ENCODE measurements at regions not wholly inside any gene's neighbourhood (a gene's known extent, or its start where the extent isn't known, plus 50 kb on each side); places are given as distances from the start of the nearest gene placed in this dataset.

- TF ChIP-seq, protein P1, sequence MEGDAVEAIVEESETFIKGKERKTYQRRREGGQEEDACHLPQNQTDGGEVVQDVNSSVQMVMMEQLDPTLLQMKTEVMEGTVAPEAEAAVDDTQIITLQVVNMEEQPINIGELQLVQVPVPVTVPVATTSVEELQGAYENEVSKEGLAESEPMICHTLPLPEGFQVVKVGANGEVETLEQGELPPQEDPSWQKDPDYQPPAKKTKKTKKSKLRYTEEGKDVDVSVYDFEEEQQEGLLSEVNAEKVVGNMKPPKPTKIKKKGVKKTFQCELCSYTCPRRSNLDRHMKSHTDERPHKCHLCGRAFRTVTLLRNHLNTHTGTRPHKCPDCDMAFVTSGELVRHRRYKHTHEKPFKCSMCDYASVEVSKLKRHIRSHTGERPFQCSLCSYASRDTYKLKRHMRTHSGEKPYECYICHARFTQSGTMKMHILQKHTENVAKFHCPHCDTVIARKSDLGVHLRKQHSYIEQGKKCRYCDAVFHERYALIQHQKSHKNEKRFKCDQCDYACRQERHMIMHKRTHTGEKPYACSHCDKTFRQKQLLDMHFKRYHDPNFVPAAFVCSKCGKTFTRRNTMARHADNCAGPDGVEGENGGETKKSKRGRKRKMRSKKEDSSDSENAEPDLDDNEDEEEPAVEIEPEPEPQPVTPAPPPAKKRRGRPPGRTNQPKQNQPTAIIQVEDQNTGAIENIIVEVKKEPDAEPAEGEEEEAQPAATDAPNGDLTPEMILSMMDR (IDR thresholded peaks at IDR 0.05; ENCODE audit: unreplicated experiment in 3 of 3), result no peak
- no peaks in the 10 kb centered on the region for H3K4me1 Mint-ChIP-seq
- H3K27me3 Mint-ChIP-seq (ENCODE audit: low read depth), result no peaks in the 10 kb centered on the region
- H3K9me3 Mint-ChIP-seq, result peaks cover 28% of the 10 kb centered on the region
- H3K36me3 Mint-ChIP-seq (ENCODE audit: low read depth), result no peaks in the 10 kb centered on the region
- H3K4me3 Mint-ChIP-seq, result no peak overlapping the region
- H3K27ac Mint-ChIP-seq, result no peak overlapping the region
Observed at GRCh38 chr12:38384816-38385378, 68.3 kb downstream of the ALG10B start.

DNA sequence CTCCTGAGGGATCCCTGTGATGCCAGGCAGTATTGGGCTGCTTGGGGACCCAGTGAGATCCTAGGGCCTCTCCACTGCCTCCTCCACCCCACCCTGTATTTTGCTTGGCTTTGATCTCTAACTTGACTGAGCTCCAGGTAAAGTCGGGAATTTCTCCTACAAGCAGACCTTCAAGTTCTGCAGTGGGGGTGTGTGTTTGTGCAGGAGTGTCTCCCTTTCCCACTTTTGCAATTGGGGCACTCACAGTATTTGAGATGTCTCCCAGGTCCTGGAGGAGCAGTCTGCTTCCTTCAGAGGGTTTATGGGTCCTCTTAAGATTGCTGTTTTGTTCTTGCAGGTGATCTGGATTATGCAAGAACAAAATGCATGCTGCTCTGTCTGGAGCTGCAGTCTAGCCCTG is 68.9 kb downstream of the ALG10B start:
- Mint-ChIP-seq H3K9me3 (peaks cover 22% of the 10 kb centered on the region), H3K4me1 (no peaks in the 10 kb centered on the region), H3K36me3 (ENCODE audit: low read depth) (no peaks in the 10 kb centered on the region), H3K4me3 (no peak overlapping the region), H3K27ac (no peak overlapping the region), H3K27me3 (ENCODE audit: low read depth) (no peaks in the 10 kb centered on the region)
- TF ChIP-seq, protein P1 (IDR thresholded peaks at IDR 0.05; ENCODE audit: unreplicated experiment in 3 of 3), result no peak

DNA sequence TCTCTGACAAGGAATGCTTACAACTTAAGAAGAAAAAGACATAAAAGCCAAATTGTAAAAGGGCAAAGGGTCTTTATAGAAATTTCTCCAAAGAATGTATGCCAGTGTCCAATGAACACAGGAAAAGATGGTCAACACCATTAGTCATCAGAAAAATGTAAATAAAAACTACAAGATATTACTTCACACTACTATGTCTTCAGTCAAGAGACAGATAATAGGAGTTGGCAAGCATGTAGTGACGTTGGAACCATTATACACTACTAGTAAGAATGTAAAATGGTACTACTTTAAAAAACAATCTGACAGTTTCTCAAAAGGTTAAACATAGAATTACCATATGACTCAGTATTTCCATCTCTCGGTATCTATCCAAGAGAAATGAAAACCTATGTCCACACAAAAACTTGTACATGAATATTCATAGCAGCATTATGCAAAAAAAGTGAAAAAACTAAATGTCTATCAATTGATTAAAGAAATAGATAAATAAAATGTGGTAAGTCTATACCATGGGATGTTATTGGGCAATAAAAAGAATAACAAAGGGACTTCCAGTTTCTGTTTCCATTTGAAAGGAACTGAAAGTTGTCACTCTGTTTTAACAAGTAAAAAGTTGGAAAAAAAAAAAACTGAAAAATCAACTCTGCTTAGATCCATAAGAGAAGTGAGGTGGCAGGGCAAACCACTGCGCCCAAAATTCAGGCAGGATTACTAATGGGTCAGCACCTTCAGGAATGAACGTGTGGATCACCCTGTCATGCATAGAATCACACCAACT is 69.8 kb downstream of the ALG10B start:
- H3K4me3 Mint-ChIP-seq, result no peak overlapping the region
- peaks cover 19% of the 10 kb centered on the region for H3K9me3 Mint-ChIP-seq
- H3K36me3 Mint-ChIP-seq (ENCODE audit: low read depth), result no peaks in the 10 kb centered on the region

GRCh38 chr12:38389614-38390013 is 73.0 kb downstream of the ALG10B start:
- Mint-ChIP-seq H3K4me3 (no peak overlapping the region), H3K27me3 (ENCODE audit: low read depth) (no peaks in the 10 kb centered on the region), H3K36me3 (ENCODE audit: low read depth) (no peaks in the 10 kb centered on the region), H3K4me1 (no peaks in the 10 kb centered on the region), H3K27ac (no peak overlapping the region), H3K9me3 (no peaks in the 10 kb centered on the region)
- TF ChIP-seq, protein P1 (IDR thresholded peaks at IDR 0.05; ENCODE audit: unreplicated experiment in 3 of 3), result no peak

More for the DNA sequence above, 69.8 kb downstream of the ALG10B start:
- TF ChIP-seq, protein P1 (IDR thresholded peaks at IDR 0.05; ENCODE audit: unreplicated experiment in 3 of 3), result no peak
- Mint-ChIP-seq H3K27me3 (ENCODE audit: low read depth) (no peaks in the 10 kb centered on the region), H3K27ac (no peak overlapping the region), H3K4me1 (no peaks in the 10 kb centered on the region)

GRCh38 chr12:38391007-38391406 is 74.4 kb downstream of the ALG10B start:
- no peak overlapping the region for H3K27ac Mint-ChIP-seq
- no peaks in the 10 kb centered on the region for H3K27me3 Mint-ChIP-seq (ENCODE audit: low read depth)
- no peaks in the 10 kb centered on the region for H3K4me1 Mint-ChIP-seq
- no peaks in the 10 kb centered on the region for H3K36me3 Mint-ChIP-seq (ENCODE audit: low read depth)
- H3K4me3 Mint-ChIP-seq, result no peak overlapping the region
- H3K9me3 Mint-ChIP-seq, result no peaks in the 10 kb centered on the region
- TF ChIP-seq, protein P1 (IDR thresholded peaks at IDR 0.05; ENCODE audit: unreplicated experiment in 3 of 3), result no peak
